ENCODE measurements at regions not wholly inside any gene's neighbourhood (a gene's known extent, or its start where the extent isn't known, plus 50 kb on each side); places are given as distances from the start of the nearest gene placed in this dataset.

- no peak for TF ChIP-seq CTCF (IDR thresholded peaks at IDR 0.05)
- TF ChIP-seq POLR2A (IDR thresholded peaks at IDR 0.05) = no peak
- no peak for TF ChIP-seq POLR2AphosphoS5 (IDR thresholded peaks at IDR 0.05; ENCODE audit: insufficient read depth in 1 of 2, low read depth in 1 of 2)
Observed at GRCh38 chr11:104813532-104813931, 84.7 kb downstream of the CASP12 start.
